ENCODE measurements at regions not wholly inside any gene's neighbourhood (a gene's known extent, or its start where the extent isn't known, plus 50 kb on each side); places are given as distances from the start of the nearest gene placed in this dataset.
"Not testable (repeated sequence)": the region's sequence is repeated elsewhere in the genome, so short reads cannot be mapped to it uniquely, and the experiment has no call there.

- Histone ChIP-seq H3K36me3 (ENCODE audit: control insufficient read depth, insufficient read depth, low read length) (no peaks in the 10 kb centered on the region), H3K27ac (ENCODE audit: extremely low read depth, low read depth, low read length) (no peak overlapping the region), H3K79me2 (ENCODE audit: control insufficient read depth, insufficient read depth, low read length) (no peaks in the 10 kb centered on the region), H3K9ac (ENCODE audit: insufficient read depth in 1 of 2, low read depth in 2 of 2, low read length in 2 of 2) (no peak overlapping the region), H3K4me2 (ENCODE audit: insufficient read depth, low read length) (no peak overlapping the region), H3K9me1 (ENCODE audit: control insufficient read depth, insufficient read depth, low read length) (no peaks in the 10 kb centered on the region), H3K9me3 (replicated peaks; ENCODE audit: control insufficient read depth, insufficient read depth, low read depth, low read length) (no peaks in the 10 kb centered on the region), H3K4me3 (no peak overlapping the region), H3K27me3 (ENCODE audit: control insufficient read depth in 2 of 2, insufficient read depth in 2 of 2, low read length in 2 of 2) (no peaks in the 10 kb centered on the region), H4K20me1 (replicated peaks; ENCODE audit: control insufficient read depth, insufficient read depth, low read length) (no peaks in the 10 kb centered on the region), H2AFZ (ENCODE audit: low read depth, low read length) (no peak overlapping the region), H3K4me1 (replicated peaks in 1 of 2; ENCODE audit: control insufficient read depth in 2 of 2, insufficient read depth in 2 of 2, low read length in 2 of 2) (no peaks in the 10 kb centered on the region)
- POLR2A ChIA-PET: no interaction called here
- ATAC-seq (no peak), DNase-seq (ENCODE audit: extremely low read depth in 1 of 4, low spot score in 3 of 4) (no peak), FAIRE-seq (no peak)
- CTCF ChIA-PET (ENCODE audit: low intra/inter-chr PET ratio): no interaction called here
- in situ Hi-C loops (cut with MboI) (loop anchor here (10.0 kb wide), 1 partner anchor 1369 kb away; no protein-coding TSS in a partner anchor), intact Hi-C loops (cut with micrococcal nuclease) (no loop called here)
- WGBS (ENCODE audit: insufficient coverage, low coverage, missing lambda C conversion rate): 3% methylated on average over 4 of the region's 4 CpGs
- no TSS peak for BruUV-seq (replicated peaks)
- no peak for TF ChIP-seq ZNF77 (CRISPR knock-in tag; IDR thresholded peaks at IDR 0.05)
- TF ChIP-seq MITF (IDR thresholded peaks at IDR 0.05): no peak
- no peak for TF ChIP-seq HNRNPUL1 (IDR thresholded peaks at IDR 0.05; ENCODE audit: low read length)
- TF ChIP-seq THRA (IDR thresholded peaks at IDR 0.05): no peak
- no peak for TF ChIP-seq ARHGAP35 (IDR thresholded peaks at IDR 0.05; ENCODE audit: partially characterized antibody)
Measured at GRCh38 chr22:11325767-11326166, 4202.2 kb upstream of the OR11H1 start.

GRCh38 chr22:11341387-11342068, 4186.5 kb upstream of the OR11H1 start:
- H3K79me2 ChIP-seq (ENCODE audit: control insufficient read depth, insufficient read depth, low read length); ATAC-seq; BruUV-seq (replicated peaks); in situ Hi-C loops (cut with MboI); H3K4me3 ChIP-seq; H3K4me1 ChIP-seq (replicated peaks in 1 of 2; ENCODE audit: control insufficient read depth in 2 of 2, insufficient read depth in 2 of 2, low read length in 2 of 2); POLR2A ChIA-PET; H4K20me1 ChIP-seq (replicated peaks; ENCODE audit: control insufficient read depth, insufficient read depth, low read length); DNase-seq (ENCODE audit: extremely low read depth in 1 of 4, low spot score in 3 of 4); H3K27ac ChIP-seq (ENCODE audit: extremely low read depth, low read depth, low read length); H3K4me2 ChIP-seq (ENCODE audit: insufficient read depth, low read length); H3K9me3 ChIP-seq (replicated peaks; ENCODE audit: control insufficient read depth, insufficient read depth, low read depth, low read length); intact Hi-C loops (cut with micrococcal nuclease); H2AFZ ChIP-seq (ENCODE audit: low read depth, low read length); H3K36me3 ChIP-seq (ENCODE audit: control insufficient read depth, insufficient read depth, low read length); H3K27me3 ChIP-seq (ENCODE audit: control insufficient read depth in 2 of 2, insufficient read depth in 2 of 2, low read length in 2 of 2); FAIRE-seq; H3K9ac ChIP-seq (ENCODE audit: insufficient read depth in 1 of 2, low read depth in 2 of 2, low read length in 2 of 2); CTCF ChIA-PET (ENCODE audit: low intra/inter-chr PET ratio); H3K9me1 ChIP-seq (ENCODE audit: control insufficient read depth, insufficient read depth, low read length): not testable (repeated sequence)
- WGBS (ENCODE audit: insufficient coverage, low coverage, missing lambda C conversion rate): 2% methylated on average over 6 of the region's 6 CpGs
